WTC11 (cell line): ENCODE measurements at regions not wholly inside any gene's neighbourhood (a gene's known extent, or its start where the extent isn't known, plus 50 kb on each side); places are given as distances from the start of the nearest gene placed in this dataset.
"Not testable (repeated sequence)": the region's sequence is repeated elsewhere in the genome, so short reads cannot be mapped to it uniquely, and the experiment has no call there.

ENCODE experiments used
- ATAC-seq: fragments of 200-7000 bp; cut with Tn5 transposase; 2 replicates; pipeline ENCODE4 v1.10.0; 2021; ENCODE audit warnings: mild to moderate bottlenecking, moderate library complexity
- CTCF ChIA-PET: fragments of 300-600 bp; sonication (Branson Sonifier 250); formaldehyde crosslinking; loops from one replicate; lab custom pipeline; 2021; ENCODE audit warnings: antibody characterized with exemption; lab: Charles Lee
- POLR2A ChIA-PET: fragments of 350-600 bp; sonication (Branson Sonifier 250); formaldehyde crosslinking; loops from one replicate; lab custom pipeline; 2021; ENCODE audit warnings: antibody characterized with exemption; lab: Charles Lee
- DNase-seq: peaks from one replicate; pipeline ENCODE4 v3.0.0; 2021; ENCODE audit warnings: low spot score
- H3K27ac Mint-ChIP-seq: 2 replicates; pipeline ENCODE4 v1.8.0; 2021; ENCODE audit warnings: mixed read lengths
- H3K27me3 Mint-ChIP-seq: 2 replicates; pipeline ENCODE4 v1.8.0; 2021; ENCODE audit warnings: low read depth, mild to moderate bottlenecking, moderate library complexity, mixed read lengths
- H3K36me3 Mint-ChIP-seq: 2 replicates; pipeline ENCODE4 v1.8.0; 2021; ENCODE audit warnings: mixed read lengths
- H3K4me1 Mint-ChIP-seq: 2 replicates; pipeline ENCODE4 v1.8.0; 2022; ENCODE audit warnings: mixed read lengths
- H3K4me3 Mint-ChIP-seq: 2 replicates; pipeline ENCODE4 v1.8.0; 2021; ENCODE audit warnings: mild to moderate bottlenecking, moderate library complexity, mixed read lengths
- H3K9me3 Mint-ChIP-seq: 2 replicates; pipeline ENCODE4 v1.8.0; 2021; ENCODE audit warnings: mixed read lengths
- AFF4 ChIP-seq: sonication (generic); formaldehyde crosslinking; IDR thresholded peaks from 2 replicates; pipeline ENCODE4 v1.8.1; 2023; ENCODE audit warnings: mild to moderate bottlenecking, missing genetic modification reagents, borderline replicate concordance
- CBFB ChIP-seq: sonication (generic); formaldehyde crosslinking; IDR thresholded peaks from 2 replicates; pipeline ENCODE4 v1.8.1; 2022; ENCODE audit warnings: mild to moderate bottlenecking, low read depth, missing genetic modification reagents
- ELF4 ChIP-seq: sonication (generic); formaldehyde crosslinking; IDR thresholded peaks from 2 replicates; pipeline ENCODE4 v1.8.1; 2022; ENCODE audit warnings: low read depth, mild to moderate bottlenecking, moderate library complexity, missing genetic modification reagents
- ESRRA ChIP-seq: sonication (generic); formaldehyde crosslinking; IDR thresholded peaks from 2 replicates; pipeline ENCODE4 v1.8.1; 2022; ENCODE audit warnings: mild to moderate bottlenecking, missing genetic modification reagents, borderline replicate concordance
- FOXJ3 ChIP-seq: sonication (generic); formaldehyde crosslinking; IDR thresholded peaks from 2 replicates; pipeline ENCODE4 v1.9.0; 2021; ENCODE audit warnings: missing genetic modification reagents, mild to moderate bottlenecking, borderline replicate concordance
- FOXP1 ChIP-seq: sonication (generic); formaldehyde crosslinking; IDR thresholded peaks from 2 replicates; pipeline ENCODE4 v1.8.0; 2022; ENCODE audit warnings: missing genetic modification reagents, mild to moderate bottlenecking, moderate library complexity, borderline replicate concordance
- IRF2 ChIP-seq: sonication (generic); formaldehyde crosslinking; IDR thresholded peaks from 2 replicates; pipeline ENCODE4 v1.8.0; 2022; ENCODE audit warnings: low read depth, missing genetic modification reagents, borderline replicate concordance
- JAZF1 ChIP-seq: fragments of 250-450 bp; sonication (Bioruptor Pico); IDR thresholded peaks from 2 replicates; pipeline ENCODE4 v1.9.0; 2021; ENCODE audit warnings: moderate library complexity, mild to moderate bottlenecking, inconsistent platforms
- NFYB ChIP-seq: sonication (generic); formaldehyde crosslinking; conservative IDR thresholded peaks from 2 replicates; pipeline ENCODE4 v1.8.0; 2022; ENCODE audit warnings: low read depth, missing genetic modification reagents
- OVOL2 ChIP-seq: fragments of 250-450 bp; sonication (Bioruptor Pico); IDR thresholded peaks from 2 replicates; pipeline ENCODE4 v1.9.0; 2021; ENCODE audit warnings: mild to moderate bottlenecking, borderline replicate concordance
- RELA ChIP-seq: sonication (generic); formaldehyde crosslinking; IDR thresholded peaks from 2 replicates; pipeline ENCODE4 v1.8.1; 2022; ENCODE audit warnings: missing genetic modification reagents, mild to moderate bottlenecking, borderline replicate concordance
- RORB ChIP-seq: fragments of 250-450 bp; sonication (Bioruptor Pico); IDR thresholded peaks from 2 replicates; pipeline ENCODE4 v1.9.0; 2021; ENCODE audit warnings: mild to moderate bottlenecking
- SMAD3 ChIP-seq: sonication (generic); formaldehyde crosslinking; IDR thresholded peaks from 2 replicates; pipeline ENCODE4 v1.8.0; 2022; ENCODE audit warnings: missing genetic modification reagents, mild to moderate bottlenecking, borderline replicate concordance
- SP1 ChIP-seq: sonication (generic); formaldehyde crosslinking; conservative IDR thresholded peaks from 2 replicates; pipeline ENCODE4 v1.8.1; 2022; ENCODE audit warnings: missing genetic modification reagents
- USF1 ChIP-seq: sonication (generic); formaldehyde crosslinking; IDR thresholded peaks from 2 replicates; pipeline ENCODE4 v1.8.0; 2022; ENCODE audit warnings: mild to moderate bottlenecking, missing genetic modification reagents
- ZBTB43 ChIP-seq: sonication (generic); formaldehyde crosslinking; IDR thresholded peaks from 2 replicates; pipeline ENCODE4 v1.8.1; 2023; ENCODE audit warnings: mild to moderate bottlenecking, missing genetic modification reagents
- ZNF138 ChIP-seq: sonication (generic); formaldehyde crosslinking; conservative IDR thresholded peaks from 2 replicates; pipeline ENCODE4 v1.8.1; 2022; ENCODE audit warnings: mild to moderate bottlenecking, moderate library complexity, missing genetic modification reagents
- ZNF317 ChIP-seq: sonication (generic); formaldehyde crosslinking; IDR thresholded peaks from 2 replicates; pipeline ENCODE4 v1.8.1; 2023; ENCODE audit warnings: low read depth, mild to moderate bottlenecking, moderate library complexity, missing genetic modification reagents, borderline replicate concordance
- TF ChIP-seq, protein P1 (sequence below): sonication (generic); formaldehyde crosslinking; IDR thresholded peaks from 2 replicates; pipeline ENCODE4 v1.8.0; 2022; ENCODE audit warnings: mild to moderate bottlenecking, missing genetic modification reagents
- TF ChIP-seq, protein P2 (sequence below): sonication (generic); formaldehyde crosslinking; IDR thresholded peaks from 2 replicates; pipeline ENCODE4 v1.8.1; 2023; ENCODE audit warnings: mild to moderate bottlenecking, missing genetic modification reagents

DNA sequence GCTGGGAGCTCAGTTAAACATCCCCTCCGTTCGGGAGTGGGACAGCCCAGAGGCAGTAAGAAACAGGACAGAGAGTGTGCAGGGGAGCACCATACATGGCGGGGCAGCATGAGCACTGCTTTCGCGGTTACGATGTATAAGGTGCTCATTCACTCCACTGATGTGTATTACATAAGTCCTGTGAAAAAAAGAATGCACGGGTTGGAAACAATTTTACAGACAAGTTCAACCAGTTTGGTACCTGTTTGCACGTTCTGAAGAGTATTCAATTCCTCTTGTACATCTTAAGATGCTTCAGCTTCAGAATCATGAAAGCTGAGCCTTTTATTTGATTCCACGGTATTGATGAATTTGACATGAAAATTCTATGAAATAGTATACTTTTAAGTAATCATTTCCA lies 97.8 kb upstream of the NETO1 start:
- no peak overlapping the region for H3K27ac Mint-ChIP-seq
- ChIA-PET CTCF (no interaction called here), POLR2A (no interaction called here)
- H3K36me3 Mint-ChIP-seq = no peaks in the 10 kb centered on the region
- H3K4me1 Mint-ChIP-seq = no peaks in the 10 kb centered on the region
- H3K4me3 Mint-ChIP-seq = no peak overlapping the region
- H3K27me3 Mint-ChIP-seq = no peaks in the 10 kb centered on the region
- ATAC-seq (no peak), DNase-seq (no peak)
- H3K9me3 Mint-ChIP-seq = no peaks in the 10 kb centered on the region
- TF ChIP-seq ESRRA (CRISPR knock-in tag) (no peak), AFF4 (CRISPR knock-in tag) (no peak), SP1 (CRISPR knock-in tag) (no peak), IRF2 (CRISPR knock-in tag) (no peak), ZNF138 (CRISPR knock-in tag) (no peak), OVOL2 (CRISPR knock-in tag) (no peak), CBFB (CRISPR knock-in tag) (no peak), SMAD3 (CRISPR knock-in tag) (no peak), ZNF317 (CRISPR knock-in tag) (no peak), ZBTB43 (CRISPR knock-in tag) (no peak), RELA (CRISPR knock-in tag) (no peak)
- TF ChIP-seq, protein P1, sequence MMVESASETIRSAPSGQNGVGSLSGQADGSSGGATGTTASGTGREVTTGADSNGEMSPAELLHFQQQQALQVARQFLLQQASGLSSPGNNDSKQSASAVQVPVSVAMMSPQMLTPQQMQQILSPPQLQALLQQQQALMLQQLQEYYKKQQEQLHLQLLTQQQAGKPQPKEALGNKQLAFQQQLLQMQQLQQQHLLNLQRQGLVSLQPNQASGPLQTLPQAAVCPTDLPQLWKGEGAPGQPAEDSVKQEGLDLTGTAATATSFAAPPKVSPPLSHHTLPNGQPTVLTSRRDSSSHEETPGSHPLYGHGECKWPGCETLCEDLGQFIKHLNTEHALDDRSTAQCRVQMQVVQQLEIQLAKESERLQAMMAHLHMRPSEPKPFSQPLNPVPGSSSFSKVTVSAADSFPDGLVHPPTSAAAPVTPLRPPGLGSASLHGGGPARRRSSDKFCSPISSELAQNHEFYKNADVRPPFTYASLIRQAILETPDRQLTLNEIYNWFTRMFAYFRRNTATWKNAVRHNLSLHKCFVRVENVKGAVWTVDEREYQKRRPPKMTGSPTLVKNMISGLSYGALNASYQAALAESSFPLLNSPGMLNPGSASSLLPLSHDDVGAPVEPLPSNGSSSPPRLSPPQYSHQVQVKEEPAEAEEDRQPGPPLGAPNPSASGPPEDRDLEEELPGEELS (CRISPR knock-in tag) = no peak

DNA sequence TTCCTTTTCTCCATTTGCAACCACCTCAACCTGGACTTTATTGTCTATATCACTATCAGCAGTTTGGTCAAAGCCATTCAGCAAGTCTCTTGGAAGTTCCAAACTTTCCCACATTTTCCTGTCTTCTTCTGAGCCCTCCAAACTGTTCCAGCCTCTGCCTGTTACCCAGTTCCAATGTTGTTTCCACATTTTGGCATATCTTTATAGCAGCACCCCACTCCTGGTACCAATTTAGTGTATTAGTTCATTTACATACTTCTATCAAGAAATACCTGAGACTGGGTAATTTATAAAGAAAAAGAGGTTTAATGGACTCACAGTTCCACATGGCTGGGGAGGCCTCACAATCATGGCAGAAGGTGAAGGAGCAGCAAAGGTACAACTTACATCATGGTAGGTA lies 90.4 kb upstream of the NETO1 start:
- ATAC-seq = not testable (repeated sequence)

GRCh38 chr18:72948439-72948838 lies 80.7 kb upstream of the NETO1 start:
- Mint-ChIP-seq H3K9me3 (no peaks in the 10 kb centered on the region), H3K4me1 (0 out of 2 replicates have a peak, but pooled peaks cover 4% of the 10 kb centered on the region), H3K4me3 (no peak overlapping the region), H3K27me3 (no peaks in the 10 kb centered on the region), H3K27ac (no peak overlapping the region), H3K36me3 (no peaks in the 10 kb centered on the region)
- no peak for ATAC-seq
- ChIA-PET CTCF (no interaction called here), POLR2A (no interaction called here)
- no peak for TF ChIP-seq IRF2 (CRISPR knock-in tag)
- TF ChIP-seq, protein P2, sequence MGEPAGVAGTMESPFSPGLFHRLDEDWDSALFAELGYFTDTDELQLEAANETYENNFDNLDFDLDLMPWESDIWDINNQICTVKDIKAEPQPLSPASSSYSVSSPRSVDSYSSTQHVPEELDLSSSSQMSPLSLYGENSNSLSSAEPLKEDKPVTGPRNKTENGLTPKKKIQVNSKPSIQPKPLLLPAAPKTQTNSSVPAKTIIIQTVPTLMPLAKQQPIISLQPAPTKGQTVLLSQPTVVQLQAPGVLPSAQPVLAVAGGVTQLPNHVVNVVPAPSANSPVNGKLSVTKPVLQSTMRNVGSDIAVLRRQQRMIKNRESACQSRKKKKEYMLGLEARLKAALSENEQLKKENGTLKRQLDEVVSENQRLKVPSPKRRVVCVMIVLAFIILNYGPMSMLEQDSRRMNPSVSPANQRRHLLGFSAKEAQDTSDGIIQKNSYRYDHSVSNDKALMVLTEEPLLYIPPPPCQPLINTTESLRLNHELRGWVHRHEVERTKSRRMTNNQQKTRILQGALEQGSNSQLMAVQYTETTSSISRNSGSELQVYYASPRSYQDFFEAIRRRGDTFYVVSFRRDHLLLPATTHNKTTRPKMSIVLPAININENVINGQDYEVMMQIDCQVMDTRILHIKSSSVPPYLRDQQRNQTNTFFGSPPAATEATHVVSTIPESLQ (CRISPR knock-in tag) = no peak
- TF ChIP-seq JAZF1 (CRISPR knock-in tag) = no peak
- no peak for TF ChIP-seq USF1 (CRISPR knock-in tag)
- no peak for TF ChIP-seq FOXJ3 (CRISPR knock-in tag)
- no peak for TF ChIP-seq ELF4
- no peak for TF ChIP-seq RORB (CRISPR knock-in tag)
- no peak for TF ChIP-seq NFYB (CRISPR knock-in tag)
- no peak for TF ChIP-seq FOXP1 (CRISPR knock-in tag)
- no peak for DNase-seq

More for the DNA sequence above, 90.4 kb upstream of the NETO1 start:
- DNase-seq, H3K27ac Mint-ChIP-seq, CTCF ChIA-PET, H3K4me1 Mint-ChIP-seq, H3K27me3 Mint-ChIP-seq, H3K4me3 Mint-ChIP-seq, POLR2A ChIA-PET: not testable (repeated sequence)
- peaks cover 39% of the 10 kb centered on the region for H3K9me3 Mint-ChIP-seq
- peaks cover 33% of the 10 kb centered on the region for H3K36me3 Mint-ChIP-seq
